NCI-H2196 treated with DMSO at 0.1 percent for 48 hours (cell line): ENCODE measurements at regions not wholly inside any gene's neighbourhood (a gene's known extent, or its start where the extent isn't known, plus 50 kb on each side); places are given as distances from the start of the nearest gene placed in this dataset.

Experiments
- DNase-seq: peaks from one replicate; lab custom pipeline; 2025; ENCODE audit not compliant: unreplicated experiment; lab: John Stamatoyannopoulos, UW

- DNase-seq, result no peak
These were observed 320.7 kb upstream of the GOLIM4 start for GRCh38 chr3:168416446-168416845.

- DNase-seq, result no peak
These were observed 318.4 kb upstream of the GOLIM4 start for GRCh38 chr3:168414149-168414548.

GRCh38 chr3:168407381-168407780, 311.7 kb upstream of the GOLIM4 start:
- no peak for DNase-seq

GRCh38 chr3:168405288-168405687, 309.6 kb upstream of the GOLIM4 start:
- DNase-seq, result no peak

- DNase-seq, result no peak
These were observed 302.8 kb upstream of the GOLIM4 start for GRCh38 chr3:168398371-168399025.

- DNase-seq, result no peak
These were observed 301.1 kb upstream of the GOLIM4 start for GRCh38 chr3:168396861-168397260.

GRCh38 chr3:168395551-168395950, 299.8 kb upstream of the GOLIM4 start:
- DNase-seq, result no peak

GRCh38 chr3:168394439-168394838, 298.7 kb upstream of the GOLIM4 start:
- DNase-seq, result no peak

- DNase-seq, result no peak
These were observed 290.6 kb upstream of the GOLIM4 start for GRCh38 chr3:168386301-168386700.

GRCh38 chr3:168384990-168385389, 289.3 kb upstream of the GOLIM4 start:
- DNase-seq, result no peak

- DNase-seq, result no peak
These were observed 287.8 kb upstream of the GOLIM4 start for GRCh38 chr3:168383573-168383972.

GRCh38 chr3:168371846-168372245, 276.1 kb upstream of the GOLIM4 start:
- no peak for DNase-seq

GRCh38 chr3:168364967-168365366, 269.2 kb upstream of the GOLIM4 start:
- no peak for DNase-seq

- DNase-seq, result no peak
These were observed 267.0 kb upstream of the GOLIM4 start for GRCh38 chr3:168362661-168363247.

- DNase-seq, result no peak
These were observed 266.4 kb upstream of the GOLIM4 start for GRCh38 chr3:168362156-168362555.

- DNase-seq, result no peak
These were observed 265.3 kb upstream of the GOLIM4 start for GRCh38 chr3:168360993-168361392.

- no peak for DNase-seq
These were observed 247.5 kb upstream of the GOLIM4 start for GRCh38 chr3:168342946-168343850.

- DNase-seq, result no peak
These were observed 246.5 kb upstream of the GOLIM4 start for GRCh38 chr3:168341956-168342936.

- no peak for DNase-seq
These were observed 245.6 kb upstream of the GOLIM4 start for GRCh38 chr3:168341192-168341815.

- DNase-seq, result no peak
These were observed 242.4 kb upstream of the GOLIM4 start for GRCh38 chr3:168338161-168338560.
